ENCODE measurements at regions not wholly inside any gene's neighbourhood (a gene's known extent, or its start where the extent isn't known, plus 50 kb on each side); places are given as distances from the start of the nearest gene placed in this dataset.

DNA sequence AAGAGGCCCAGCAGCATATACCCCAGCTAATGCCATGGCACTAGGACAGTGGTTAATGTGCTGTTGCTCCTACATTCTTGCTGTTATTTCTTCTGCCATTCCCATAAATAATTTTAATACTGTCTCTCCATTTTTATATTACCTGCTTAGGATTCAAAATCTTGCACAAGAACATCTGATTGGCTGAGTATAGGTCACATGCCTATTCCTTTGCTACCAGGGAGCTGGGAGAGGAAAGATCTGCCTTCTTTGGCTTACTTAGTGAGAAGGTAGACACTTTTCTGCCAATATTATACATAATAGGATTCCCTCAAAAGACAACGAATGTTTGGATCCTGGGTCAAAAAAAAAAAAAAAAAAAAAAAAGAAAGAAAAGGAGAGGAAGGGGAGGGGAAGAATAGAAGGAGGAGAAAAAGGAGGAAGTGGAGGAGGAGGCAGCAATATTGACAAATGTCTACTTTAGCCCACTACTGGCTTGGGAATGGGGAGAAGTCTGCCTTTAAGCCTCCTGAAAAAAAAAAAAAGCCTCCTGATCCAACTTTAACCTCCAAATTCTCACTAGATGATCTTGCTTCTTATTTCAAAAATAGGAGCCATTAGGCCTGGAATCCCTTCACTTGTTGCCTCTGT, 134.5 kb upstream of the HNRNPU start:
- no peak for FAIRE-seq
- no peak for DNase-seq (ENCODE audit: insufficient read length, low spot score)
- TF ChIP-seq, protein P1, sequence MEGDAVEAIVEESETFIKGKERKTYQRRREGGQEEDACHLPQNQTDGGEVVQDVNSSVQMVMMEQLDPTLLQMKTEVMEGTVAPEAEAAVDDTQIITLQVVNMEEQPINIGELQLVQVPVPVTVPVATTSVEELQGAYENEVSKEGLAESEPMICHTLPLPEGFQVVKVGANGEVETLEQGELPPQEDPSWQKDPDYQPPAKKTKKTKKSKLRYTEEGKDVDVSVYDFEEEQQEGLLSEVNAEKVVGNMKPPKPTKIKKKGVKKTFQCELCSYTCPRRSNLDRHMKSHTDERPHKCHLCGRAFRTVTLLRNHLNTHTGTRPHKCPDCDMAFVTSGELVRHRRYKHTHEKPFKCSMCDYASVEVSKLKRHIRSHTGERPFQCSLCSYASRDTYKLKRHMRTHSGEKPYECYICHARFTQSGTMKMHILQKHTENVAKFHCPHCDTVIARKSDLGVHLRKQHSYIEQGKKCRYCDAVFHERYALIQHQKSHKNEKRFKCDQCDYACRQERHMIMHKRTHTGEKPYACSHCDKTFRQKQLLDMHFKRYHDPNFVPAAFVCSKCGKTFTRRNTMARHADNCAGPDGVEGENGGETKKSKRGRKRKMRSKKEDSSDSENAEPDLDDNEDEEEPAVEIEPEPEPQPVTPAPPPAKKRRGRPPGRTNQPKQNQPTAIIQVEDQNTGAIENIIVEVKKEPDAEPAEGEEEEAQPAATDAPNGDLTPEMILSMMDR (IDR thresholded peaks at IDR 0.05; ENCODE audit: insufficient read depth, missing control alignments), result no peak

DNA sequence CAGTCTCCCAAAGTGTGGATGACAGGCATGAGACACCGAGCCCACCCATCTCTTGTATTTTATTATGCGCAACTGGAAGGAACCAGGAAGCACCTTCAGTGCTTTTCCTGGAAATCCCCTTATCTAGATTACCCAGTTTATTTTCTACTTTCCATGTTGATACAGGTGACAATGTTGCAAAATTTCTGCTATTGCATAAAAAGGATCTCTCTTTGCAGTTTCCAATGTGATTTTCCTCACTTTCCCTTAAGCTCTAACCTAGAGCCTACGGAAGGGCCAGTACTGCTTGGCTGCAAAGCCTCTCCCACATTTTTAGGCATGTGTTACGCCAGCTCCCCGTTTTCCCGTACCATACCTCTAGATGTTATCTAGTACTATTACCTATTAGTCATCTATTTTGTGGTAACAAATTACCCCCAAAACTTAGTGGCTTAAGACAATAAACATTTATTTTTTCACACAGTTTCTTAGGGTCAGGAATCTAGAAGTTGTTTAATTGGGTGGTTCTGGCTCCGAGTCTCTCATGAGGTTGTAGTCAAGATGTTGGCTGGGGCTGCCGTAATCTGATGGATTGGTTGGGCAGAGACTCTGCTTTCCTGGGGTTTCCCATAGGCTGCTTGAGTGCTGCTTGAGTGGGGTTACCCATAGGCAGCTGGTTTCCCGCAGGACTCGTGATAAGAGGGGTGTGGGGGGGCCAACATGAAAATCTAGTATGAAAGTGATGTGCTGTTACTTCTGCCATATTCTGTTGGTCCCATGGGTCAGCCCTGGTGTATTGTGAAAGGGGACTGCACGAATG, 131.5 kb upstream of the HNRNPU start:
- DNase-seq (ENCODE audit: insufficient read length, low spot score) (no peak), FAIRE-seq (no peak)
- TF ChIP-seq, protein P1 (IDR thresholded peaks at IDR 0.05; ENCODE audit: insufficient read depth, missing control alignments), result no peak

DNA sequence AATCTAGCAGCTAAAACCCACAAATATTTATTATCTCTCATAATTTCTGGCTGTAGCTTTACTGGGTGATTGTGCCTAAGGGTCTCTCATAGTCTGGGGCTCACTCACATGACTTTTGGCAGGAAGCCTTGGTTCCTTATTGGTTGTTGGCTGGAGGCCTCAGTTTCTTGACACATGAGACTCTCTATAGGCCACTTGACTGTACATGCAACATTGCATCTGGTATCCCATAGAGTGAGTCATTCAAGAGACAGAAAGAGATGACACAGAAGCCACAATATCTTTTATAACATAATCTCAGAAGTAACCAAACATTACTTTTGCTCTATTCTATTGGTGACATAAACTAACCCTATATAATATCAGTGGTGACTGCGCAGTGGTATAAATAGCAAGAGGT, 128.5 kb upstream of the HNRNPU start:
- FAIRE-seq (no peak), DNase-seq (ENCODE audit: insufficient read length, low spot score) (no peak)
- TF ChIP-seq, protein P1 (IDR thresholded peaks at IDR 0.05; ENCODE audit: insufficient read depth, missing control alignments), result no peak

DNA sequence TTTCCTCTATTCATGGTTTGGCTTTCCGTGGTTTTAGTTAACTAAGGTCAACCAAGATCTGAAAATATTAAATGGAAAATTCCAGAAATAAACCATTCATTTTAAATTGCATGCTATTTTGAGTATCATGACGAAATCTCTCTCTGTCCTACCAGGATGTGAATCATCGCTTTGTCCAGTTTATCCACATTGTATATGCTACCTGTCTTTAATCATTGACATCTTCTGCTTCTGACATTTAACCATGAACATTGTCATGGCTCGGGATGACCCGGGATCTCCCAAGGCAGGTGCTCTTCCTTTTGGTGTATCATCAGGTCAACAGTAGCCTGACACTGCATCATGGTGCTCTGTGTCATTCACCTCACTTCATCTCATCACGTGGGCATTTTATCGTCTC, 125.5 kb upstream of the HNRNPU start:
- DNase-seq (ENCODE audit: insufficient read length, low spot score) (no peak), FAIRE-seq (no peak)
- TF ChIP-seq, protein P1 (IDR thresholded peaks at IDR 0.05; ENCODE audit: insufficient read depth, missing control alignments), result no peak

DNA sequence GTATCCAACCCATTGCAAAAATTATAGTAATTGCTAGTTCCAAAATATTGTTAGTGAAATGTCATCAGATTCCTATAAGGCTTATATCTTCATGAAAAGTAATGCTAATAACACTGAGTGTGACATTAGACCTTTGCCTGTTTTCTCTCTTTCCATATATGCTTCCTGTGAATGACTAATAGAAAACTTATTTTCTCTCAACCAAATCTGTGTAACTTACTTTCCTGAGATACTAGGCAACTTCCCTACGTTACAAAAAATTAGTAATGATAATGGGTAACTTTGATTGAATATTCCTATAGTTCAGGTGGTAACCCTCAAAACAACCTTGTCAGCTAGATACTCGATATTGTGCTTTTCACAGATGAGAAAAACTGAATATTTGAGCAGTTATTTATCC, 124.2 kb upstream of the HNRNPU start:
- DNase-seq (ENCODE audit: insufficient read length, low spot score) (no peak), FAIRE-seq (peak; percentile 73)
- TF ChIP-seq, protein P1 (IDR thresholded peaks at IDR 0.05; ENCODE audit: insufficient read depth, missing control alignments), result no peak

DNA sequence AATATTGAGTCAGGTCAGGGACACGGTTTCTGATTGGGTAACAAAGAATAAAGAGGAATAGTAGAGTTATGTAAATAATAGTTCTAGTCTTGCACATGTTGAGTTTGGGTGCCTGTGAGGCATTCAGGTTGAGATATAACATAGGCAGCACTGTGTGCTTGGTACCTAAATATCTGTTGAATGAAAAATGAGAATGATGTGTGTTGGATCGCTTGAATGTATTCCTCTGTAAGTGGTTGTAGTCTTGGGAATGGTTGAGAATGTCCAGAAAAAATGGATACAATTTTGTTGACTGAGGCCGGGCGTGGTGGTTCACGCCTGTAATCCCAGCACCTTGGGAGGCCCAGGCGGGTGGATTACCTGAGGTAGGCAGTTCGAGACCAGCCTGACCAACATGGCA, 116.3 kb upstream of the HNRNPU start:
- TF ChIP-seq, protein P1 (IDR thresholded peaks at IDR 0.05; ENCODE audit: insufficient read depth, missing control alignments), result no peak
- DNase-seq (ENCODE audit: insufficient read length, low spot score), result no peak

DNA sequence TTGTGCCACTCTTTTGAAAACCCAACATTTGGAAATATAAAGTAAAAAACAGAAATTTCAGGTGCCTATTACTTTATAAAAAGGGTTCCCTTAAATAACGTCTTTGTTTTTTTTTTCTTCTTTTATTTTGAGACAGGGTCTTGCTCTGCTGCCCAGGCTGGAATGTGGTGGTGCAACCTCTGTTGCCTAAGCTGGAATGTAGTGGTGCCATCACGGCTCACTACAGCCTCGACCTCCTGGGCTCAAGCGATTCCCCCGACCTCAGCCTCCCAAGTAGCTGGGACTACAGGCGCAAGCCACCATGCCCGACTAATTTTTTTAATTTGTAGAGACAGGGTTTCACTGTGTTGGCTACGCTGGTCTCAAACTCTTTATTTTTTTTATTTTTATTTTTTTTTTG, 110.2 kb upstream of the HNRNPU start:
- TF ChIP-seq, protein P1 (IDR thresholded peaks at IDR 0.05; ENCODE audit: insufficient read depth, missing control alignments), result no peak
- FAIRE-seq (no peak), DNase-seq (ENCODE audit: insufficient read length, low spot score) (no peak)

More for the DNA sequence above, 116.3 kb upstream of the HNRNPU start:
- FAIRE-seq, result peak; percentile 6
